ENCODE measurements at regions not wholly inside any gene's neighbourhood (a gene's known extent, or its start where the extent isn't known, plus 50 kb on each side); places are given as distances from the start of the nearest gene placed in this dataset.

DNA sequence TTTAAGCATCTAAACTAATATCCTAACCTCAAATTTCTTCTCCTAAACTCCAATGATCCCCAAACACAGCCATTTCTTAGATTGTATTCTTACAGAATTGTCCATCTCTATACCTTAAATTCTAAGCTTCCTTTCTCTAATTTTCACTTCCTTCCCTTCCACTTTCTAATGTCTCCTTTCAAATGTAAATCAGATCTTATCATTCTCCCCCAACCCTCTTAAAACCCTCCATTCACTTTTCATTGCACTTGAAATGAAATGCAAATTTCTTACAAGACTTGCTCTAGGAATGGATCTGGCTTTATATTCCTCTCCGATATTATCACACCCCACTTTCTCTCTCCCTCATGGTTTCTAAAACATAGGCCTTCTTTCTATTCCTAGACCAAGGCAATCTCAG, 534.6 kb downstream of the LMO4 start:
- H3K9me3 Mint-ChIP-seq = peaks cover 16% of the 10 kb centered on the region
- H3K4me1 Mint-ChIP-seq = peaks cover 25% of the 10 kb centered on the region
- peak overlapping the region; percentile 0 for H3K27ac Mint-ChIP-seq (ENCODE audit: unreplicated experiment)
- H3K36me3 Mint-ChIP-seq (ENCODE audit: low read depth) = peaks cover 11% of the 10 kb centered on the region
- DNase-seq (ENCODE audit: low read depth, low spot score) = no peak
- no peak overlapping the region for H3K4me3 Mint-ChIP-seq
- no peaks in the 10 kb centered on the region for H3K27me3 Mint-ChIP-seq (ENCODE audit: low read depth)
- no peak for TF ChIP-seq CTCF (conservative IDR thresholded peaks at IDR 0.05)

DNA sequence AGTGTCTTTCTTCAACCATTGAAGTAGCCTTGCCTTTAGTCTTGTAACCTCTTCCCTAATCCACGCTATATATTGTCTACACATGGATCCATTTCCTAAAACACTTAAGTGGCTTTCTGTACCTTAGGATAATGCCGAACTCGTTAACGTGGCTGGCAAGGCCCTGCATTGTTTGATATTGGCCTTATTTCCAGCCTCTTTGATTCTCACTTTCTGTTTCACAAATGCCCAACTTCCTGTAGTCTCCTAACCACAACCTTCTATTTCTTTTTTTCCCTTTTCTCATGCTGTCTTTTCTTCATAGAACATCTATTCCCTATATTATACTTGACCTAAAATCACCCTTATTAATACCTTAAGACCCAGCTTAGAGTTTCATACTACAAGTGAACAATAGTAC, 536.0 kb downstream of the LMO4 start:
- H3K27ac Mint-ChIP-seq (ENCODE audit: unreplicated experiment) = no peak overlapping the region
- peaks cover 7% of the 10 kb centered on the region for H3K36me3 Mint-ChIP-seq (ENCODE audit: low read depth)
- peaks cover 35% of the 10 kb centered on the region for H3K4me1 Mint-ChIP-seq
- peaks cover 10% of the 10 kb centered on the region for H3K9me3 Mint-ChIP-seq
- DNase-seq (ENCODE audit: low read depth, low spot score) = no peak
- H3K27me3 Mint-ChIP-seq (ENCODE audit: low read depth) = no peaks in the 10 kb centered on the region
- H3K4me3 Mint-ChIP-seq = no peak overlapping the region
- TF ChIP-seq CTCF (conservative IDR thresholded peaks at IDR 0.05) = no peak

DNA sequence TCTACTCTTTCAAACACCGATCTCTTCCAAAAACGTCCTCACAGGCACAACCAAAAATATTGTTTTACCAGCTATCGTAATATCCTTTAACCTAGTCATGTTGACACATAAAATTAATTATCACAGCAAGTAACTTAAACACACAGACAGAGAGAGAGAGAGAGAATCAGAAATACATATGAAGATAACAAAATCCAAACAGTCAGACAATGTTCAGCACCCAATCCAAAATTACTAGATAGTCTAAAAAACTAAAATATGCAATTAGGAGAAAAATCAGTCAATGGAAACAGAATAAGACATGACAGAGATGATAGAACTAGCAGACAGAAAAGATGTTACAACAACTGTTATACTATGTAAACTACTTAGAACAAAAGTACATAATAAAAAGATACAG, 537.7 kb downstream of the LMO4 start:
- no peaks in the 10 kb centered on the region for H3K27me3 Mint-ChIP-seq (ENCODE audit: low read depth)
- no peak for TF ChIP-seq CTCF (conservative IDR thresholded peaks at IDR 0.05)
- H3K27ac Mint-ChIP-seq (ENCODE audit: unreplicated experiment) = no peak overlapping the region

DNA sequence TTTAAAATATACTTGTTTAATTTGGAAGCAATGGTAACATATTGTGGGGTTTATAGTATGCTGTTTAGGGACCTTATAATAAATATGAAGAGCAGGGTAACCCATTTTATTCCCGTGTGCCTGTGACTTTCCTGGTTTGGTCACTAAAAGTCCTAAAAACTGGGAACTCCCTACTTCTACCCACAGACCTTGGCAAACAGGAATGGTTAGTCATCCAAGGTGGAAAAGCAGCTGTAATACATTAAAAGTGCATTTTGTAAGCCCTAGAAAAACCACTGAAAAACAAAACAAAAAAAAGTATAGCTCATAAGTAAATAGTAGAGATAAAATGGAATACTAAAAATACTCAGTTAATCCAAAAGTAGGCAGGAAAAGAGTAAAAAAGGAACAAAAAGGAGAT, 538.9 kb downstream of the LMO4 start:
- TF ChIP-seq CTCF (conservative IDR thresholded peaks at IDR 0.05) = no peak
- H3K27ac Mint-ChIP-seq (ENCODE audit: unreplicated experiment) = no peak overlapping the region
- H3K4me3 Mint-ChIP-seq = no peak overlapping the region
- H3K36me3 Mint-ChIP-seq (ENCODE audit: low read depth) = peaks cover 3% of the 10 kb centered on the region
- peaks cover 43% of the 10 kb centered on the region for H3K4me1 Mint-ChIP-seq
- peaks cover 11% of the 10 kb centered on the region for H3K9me3 Mint-ChIP-seq
- no peaks in the 10 kb centered on the region for H3K27me3 Mint-ChIP-seq (ENCODE audit: low read depth)
- DNase-seq (ENCODE audit: low read depth, low spot score) = no peak

More for the DNA sequence above, 537.7 kb downstream of the LMO4 start:
- peaks cover 11% of the 10 kb centered on the region for H3K9me3 Mint-ChIP-seq
- no peak for DNase-seq (ENCODE audit: low read depth, low spot score)
- peaks cover 3% of the 10 kb centered on the region for H3K36me3 Mint-ChIP-seq (ENCODE audit: low read depth)
- no peak overlapping the region for H3K4me3 Mint-ChIP-seq
- peaks cover 34% of the 10 kb centered on the region for H3K4me1 Mint-ChIP-seq

DNA sequence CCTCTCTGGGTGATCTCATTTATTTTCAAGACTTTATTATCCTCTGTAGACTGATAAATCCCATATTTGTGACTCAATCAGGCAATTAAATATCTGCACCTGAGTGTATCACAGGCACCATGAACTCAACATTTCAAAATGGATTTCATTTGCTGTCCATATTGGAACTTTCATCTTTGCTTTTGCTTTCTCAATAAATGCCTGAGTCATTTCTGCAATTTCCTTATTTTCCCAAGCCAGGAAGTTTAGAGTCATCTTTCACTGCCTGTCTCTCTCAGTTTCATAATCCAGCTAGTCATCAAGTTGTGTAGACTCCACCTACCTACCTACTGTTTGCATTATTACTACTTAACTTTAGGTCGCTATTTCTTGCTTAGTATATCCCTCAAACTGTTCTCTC, 540.9 kb downstream of the LMO4 start:
- Mint-ChIP-seq H3K36me3 (ENCODE audit: low read depth) (peaks cover 3% of the 10 kb centered on the region), H3K27me3 (ENCODE audit: low read depth) (no peaks in the 10 kb centered on the region)
- TF ChIP-seq CTCF (conservative IDR thresholded peaks at IDR 0.05) = no peak

DNA sequence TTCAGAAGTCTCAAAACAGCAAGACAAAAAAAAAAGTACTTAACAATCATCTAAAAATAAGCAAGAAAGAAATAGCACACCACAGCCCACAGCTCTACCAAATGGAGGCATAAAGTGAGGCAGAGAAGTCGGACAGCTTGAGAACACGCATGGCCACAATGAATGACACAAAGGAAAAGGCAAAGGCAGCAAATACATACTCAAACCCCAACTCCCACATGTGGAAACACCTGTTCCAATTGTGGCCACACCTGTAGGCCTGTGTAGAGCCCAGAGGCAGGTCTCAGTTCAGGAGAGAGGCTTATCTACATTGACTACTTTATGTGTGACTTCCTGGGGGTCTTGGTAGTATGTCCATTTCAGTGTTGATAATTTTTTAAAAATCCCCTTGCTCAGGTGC, 543.5 kb downstream of the LMO4 start:
- Mint-ChIP-seq H3K4me3 (peak overlapping the region; percentile 60), H3K27me3 (ENCODE audit: low read depth) (no peaks in the 10 kb centered on the region), H3K4me1 (peaks cover 41% of the 10 kb centered on the region), H3K9me3 (peaks cover 7% of the 10 kb centered on the region), H3K36me3 (ENCODE audit: low read depth) (no peaks in the 10 kb centered on the region), H3K27ac (ENCODE audit: unreplicated experiment) (peak overlapping the region; percentile 57)
- DNase-seq (ENCODE audit: low read depth, low spot score) = no peak
- no peak for TF ChIP-seq CTCF (conservative IDR thresholded peaks at IDR 0.05)

More for the DNA sequence above, 540.9 kb downstream of the LMO4 start:
- no peak for DNase-seq (ENCODE audit: low read depth, low spot score)
- Mint-ChIP-seq H3K9me3 (peaks cover 11% of the 10 kb centered on the region), H3K4me3 (no peak overlapping the region), H3K27ac (ENCODE audit: unreplicated experiment) (no peak overlapping the region), H3K4me1 (peaks cover 41% of the 10 kb centered on the region)
